ENCODE measurements at regions not wholly inside any gene's neighbourhood (a gene's known extent, or its start where the extent isn't known, plus 50 kb on each side); places are given as distances from the start of the nearest gene placed in this dataset.

GRCh38 chr1:224061436-224061835 is 52.5 kb upstream of the FBXO28 start:
- TF ChIP-seq CTCF (IDR thresholded peaks at IDR 0.05) (no peak), ZFX (IDR thresholded peaks at IDR 0.05; ENCODE audit: borderline replicate concordance) (no peak)
